ENCODE measurements at regions not wholly inside any gene's neighbourhood (a gene's known extent, or its start where the extent isn't known, plus 50 kb on each side); places are given as distances from the start of the nearest gene placed in this dataset.

DNA sequence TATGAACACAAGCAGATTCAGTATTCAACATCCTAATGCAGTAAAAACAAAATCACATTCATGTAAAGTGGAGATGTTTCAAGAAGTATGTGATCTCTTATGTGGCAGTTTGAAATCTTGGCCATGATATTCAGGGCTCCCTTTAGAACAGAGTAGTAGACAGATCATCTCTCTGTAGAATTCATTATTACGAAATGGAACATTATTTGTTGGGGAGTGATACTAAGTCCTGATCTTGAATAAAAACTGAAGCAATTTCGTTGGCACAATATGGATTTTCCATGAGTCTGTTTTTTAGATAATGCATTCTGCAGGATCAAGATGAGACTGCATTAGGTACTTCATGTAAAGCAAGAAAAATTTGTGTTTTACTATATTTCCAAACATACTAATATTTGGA lies 264.4 kb upstream of the NRIP1 start:
- TF ChIP-seq, protein P1, sequence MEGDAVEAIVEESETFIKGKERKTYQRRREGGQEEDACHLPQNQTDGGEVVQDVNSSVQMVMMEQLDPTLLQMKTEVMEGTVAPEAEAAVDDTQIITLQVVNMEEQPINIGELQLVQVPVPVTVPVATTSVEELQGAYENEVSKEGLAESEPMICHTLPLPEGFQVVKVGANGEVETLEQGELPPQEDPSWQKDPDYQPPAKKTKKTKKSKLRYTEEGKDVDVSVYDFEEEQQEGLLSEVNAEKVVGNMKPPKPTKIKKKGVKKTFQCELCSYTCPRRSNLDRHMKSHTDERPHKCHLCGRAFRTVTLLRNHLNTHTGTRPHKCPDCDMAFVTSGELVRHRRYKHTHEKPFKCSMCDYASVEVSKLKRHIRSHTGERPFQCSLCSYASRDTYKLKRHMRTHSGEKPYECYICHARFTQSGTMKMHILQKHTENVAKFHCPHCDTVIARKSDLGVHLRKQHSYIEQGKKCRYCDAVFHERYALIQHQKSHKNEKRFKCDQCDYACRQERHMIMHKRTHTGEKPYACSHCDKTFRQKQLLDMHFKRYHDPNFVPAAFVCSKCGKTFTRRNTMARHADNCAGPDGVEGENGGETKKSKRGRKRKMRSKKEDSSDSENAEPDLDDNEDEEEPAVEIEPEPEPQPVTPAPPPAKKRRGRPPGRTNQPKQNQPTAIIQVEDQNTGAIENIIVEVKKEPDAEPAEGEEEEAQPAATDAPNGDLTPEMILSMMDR (conservative IDR thresholded peaks at IDR 0.05 in 1 of 2, IDR thresholded peaks at IDR 0.05 in 1 of 2; ENCODE audit: extremely low read depth in 1 of 2, insufficient read depth in 1 of 2, low read depth in 1 of 2, low read length in 2 of 2), result no peak
- no peak for TF ChIP-seq EZH2 (IDR thresholded peaks at IDR 0.05; ENCODE audit: borderline replicate concordance, low read length)
